Mesenchymal stem cell (in vitro differentiated cells and primary cell): ENCODE measurements at regions not wholly inside any gene's neighbourhood (a gene's known extent, or its start where the extent isn't known, plus 50 kb on each side); places are given as distances from the start of the nearest gene placed in this dataset.

Source experiments
- DNase-seq: peaks from one replicate; pipeline ENCODE4 v3.0.0-alpha.2; 2013
- H2AFZ ChIP-seq: one replicate; pipeline ENCODE4 v1.6.1; 2013; ENCODE audit warnings: low read depth, mild to moderate bottlenecking, control low read depth, inconsistent platforms, low read length, moderate library complexity
- H2AK5ac ChIP-seq: 2 replicates; pipeline ENCODE4 v1.6.1; 2013; ENCODE audit warnings: low read length, moderate library complexity, mild to moderate bottlenecking, inconsistent platforms; ENCODE audit not compliant: severe bottlenecking
- H2BK120ac ChIP-seq: one replicate; pipeline ENCODE4 v1.6.1; 2013; ENCODE audit warnings: low read depth, mild to moderate bottlenecking, inconsistent platforms, low read length, moderate library complexity
- H2BK12ac ChIP-seq, 2 experiments: one replicate each; pipeline ENCODE4 v1.6.1; 2013; ENCODE audit warnings: inconsistent platforms in 2 of 2, low read length in 2 of 2, mild to moderate bottlenecking in 2 of 2, moderate library complexity in 2 of 2, control low read depth in 1 of 2
- H2BK15ac ChIP-seq: one replicate; pipeline ENCODE4 v1.6.1; 2013; ENCODE audit warnings: mild to moderate bottlenecking, low read depth, inconsistent platforms; ENCODE audit not compliant: poor library complexity, severe bottlenecking
- H2BK5ac ChIP-seq: 2 replicates; pipeline ENCODE4 v1.6.1; 2013; ENCODE audit warnings: low read depth, mild to moderate bottlenecking, low read length, control low read depth, inconsistent platforms; ENCODE audit not compliant: poor library complexity, severe bottlenecking
- H3K14ac ChIP-seq, 2 experiments: one replicate each; pipeline ENCODE4 v1.6.1; 2013; ENCODE audit warnings: inconsistent platforms in 2 of 2, low read length in 2 of 2, control low read depth in 1 of 2, mild to moderate bottlenecking in 1 of 2, moderate library complexity in 1 of 2
- H3K18ac ChIP-seq, 2 experiments: one replicate each; pipeline ENCODE4 v1.6.1; 2013; ENCODE audit warnings: inconsistent platforms in 2 of 2, low read length in 2 of 2, control low read depth in 1 of 2, low read depth in 1 of 2, mild to moderate bottlenecking in 1 of 2
- H3K23ac ChIP-seq, 2 experiments: one replicate each; pipeline ENCODE4 v1.6.1; 2013; ENCODE audit warnings: inconsistent platforms in 2 of 2, low read length in 2 of 2, mild to moderate bottlenecking in 2 of 2, moderate library complexity in 2 of 2, control low read depth in 1 of 2
- H3K27ac ChIP-seq: 2 replicates; pipeline ENCODE4 v1.5.1; 2013; ENCODE audit warnings: mild to moderate bottlenecking, moderate library complexity, low read length, control low read depth, inconsistent platforms; ENCODE audit not compliant: poor library complexity, severe bottlenecking
- H3K27me3 ChIP-seq, 2 experiments: 2 replicates each; pipeline versions ENCODE4 v1.6.1 to v1.7.0; 2013; ENCODE audit warnings: low read length in 2 of 2, mild to moderate bottlenecking in 2 of 2, moderate library complexity in 2 of 2, control low read depth in 1 of 2, inconsistent platforms in 1 of 2; ENCODE audit not compliant: control insufficient read depth in 1 of 2, insufficient read depth in 1 of 2
- H3K36me3 ChIP-seq, 2 experiments: 2 replicates each; pipeline versions ENCODE4 v1.6.1 to v1.7.0; 2013; ENCODE audit warnings: low read length in 2 of 2, control low read depth in 1 of 2, inconsistent platforms in 1 of 2, low read depth in 1 of 2, mild to moderate bottlenecking in 1 of 2; ENCODE audit not compliant: insufficient read depth in 2 of 2, control insufficient read depth in 1 of 2
- H3K4ac ChIP-seq, 2 experiments: one replicate each; pipeline ENCODE4 v1.6.1; 2013; ENCODE audit warnings: inconsistent platforms in 2 of 2, low read length in 2 of 2, mild to moderate bottlenecking in 2 of 2, moderate library complexity in 2 of 2, control low read depth in 1 of 2, low read depth in 1 of 2
- H3K4me1 ChIP-seq: 2 replicates; pipeline ENCODE4 v1.6.1; 2013; ENCODE audit warnings: low read depth, low read length, control low read depth; ENCODE audit not compliant: control insufficient read depth, insufficient read depth
- H3K4me2 ChIP-seq: 2 replicates; pipeline ENCODE4 v1.6.1; 2013; ENCODE audit warnings: low read length, mild to moderate bottlenecking, inconsistent platforms; ENCODE audit not compliant: poor library complexity, severe bottlenecking
- H3K4me3 ChIP-seq, 2 experiments: 2 replicates each; pipeline versions ENCODE4 v1.5.1 to v1.7.0; 2013; ENCODE audit warnings: low read length in 2 of 2, mild to moderate bottlenecking in 2 of 2, control low read depth in 1 of 2, low read depth in 1 of 2; ENCODE audit not compliant: insufficient read depth in 1 of 2
- H3K79me1 ChIP-seq: replicated peaks from 2 replicates; pipeline ENCODE4 v1.6.1; 2013; ENCODE audit warnings: mild to moderate bottlenecking, control low read depth, low read length, inconsistent platforms; ENCODE audit not compliant: poor library complexity, severe bottlenecking
- H3K9ac ChIP-seq: 2 replicates; pipeline ENCODE4 v1.7.0; 2013; ENCODE audit warnings: mild to moderate bottlenecking, low read length, moderate library complexity
- H3K9me3 ChIP-seq: 2 replicates; pipeline ENCODE4 v1.7.0; 2013; ENCODE audit warnings: mild to moderate bottlenecking, low read length; ENCODE audit not compliant: control insufficient read depth
- H4K8ac ChIP-seq: one replicate; pipeline ENCODE4 v1.6.1; 2013; ENCODE audit warnings: inconsistent platforms, mild to moderate bottlenecking, low read length, moderate library complexity
- H4K91ac ChIP-seq: one replicate; pipeline ENCODE4 v1.6.1; 2013; ENCODE audit warnings: mild to moderate bottlenecking, low read length, inconsistent platforms
- WGBS: methylation state at CpG from one replicate; pipeline ENCODE4 v1.1.7; 2013; ENCODE audit warnings: mixed read lengths; 5-methylcytosine and 5-hydroxymethylcytosine counted together

DNA sequence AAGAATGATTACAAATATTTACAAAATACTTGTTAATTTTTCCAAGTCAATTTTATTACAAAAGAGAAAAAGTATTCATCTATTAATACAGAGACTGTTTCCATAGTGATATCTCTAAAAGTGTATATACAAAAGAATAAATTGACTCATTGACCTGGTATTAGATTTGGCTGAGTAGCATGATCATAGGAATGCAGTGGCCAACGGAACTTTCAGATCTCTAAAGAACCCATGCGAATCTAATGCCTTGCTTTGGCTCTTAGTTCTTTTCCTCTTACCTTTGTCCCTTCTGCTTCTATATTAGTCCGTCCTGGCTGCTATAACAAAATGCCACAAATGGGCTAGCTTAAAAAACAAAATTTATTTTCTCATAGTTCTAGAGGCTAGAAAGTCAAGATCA lies 717.8 kb downstream of the TMTC2 start:
- no peak for DNase-seq
- 72% methylated on average over 3 of the region's 3 CpGs for WGBS

DNA sequence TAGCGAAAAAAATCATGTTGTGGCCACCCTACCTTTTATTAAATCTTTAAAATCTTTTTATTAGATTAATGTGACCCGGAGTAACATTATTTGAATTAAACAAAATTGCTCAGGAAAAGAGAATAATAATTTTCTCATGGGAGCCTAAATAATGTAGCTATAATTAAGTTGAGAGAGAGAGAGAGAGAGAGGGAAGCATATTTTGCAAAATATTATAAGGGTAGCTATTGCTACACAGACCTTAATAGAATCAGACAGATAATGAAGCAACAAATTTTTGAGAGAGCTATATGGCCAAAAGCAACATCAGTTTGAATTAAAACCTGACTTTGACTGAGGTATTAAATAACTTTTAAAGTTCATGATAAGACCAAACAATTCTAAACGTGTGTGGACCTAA lies 703.5 kb downstream of the TMTC2 start:
- no peaks in the 10 kb centered on the region for H3K36me3 ChIP-seq
- no peak overlapping the region for H3K4me2 ChIP-seq
- no peak overlapping the region for H3K23ac ChIP-seq
- no peaks in the 10 kb centered on the region for H3K9me3 ChIP-seq
- no peak overlapping the region for H3K14ac ChIP-seq
- no peak overlapping the region for H2AK5ac ChIP-seq
- H3K18ac ChIP-seq, result no peak overlapping the region
- H3K9ac ChIP-seq, result no peak overlapping the region
- H2BK5ac ChIP-seq, result no peak overlapping the region
- no peaks in the 10 kb centered on the region for H3K4me1 ChIP-seq
- H3K79me1 ChIP-seq, result no peaks in the 10 kb centered on the region
- WGBS, result 67% methylated on average over 1 of the region's 3 CpGs
- H2AFZ ChIP-seq, result no peak overlapping the region
- H3K27me3 ChIP-seq, result no peaks in the 10 kb centered on the region
- H3K27ac ChIP-seq, result no peak overlapping the region
- no peak overlapping the region for H4K91ac ChIP-seq
- no peak overlapping the region for H2BK15ac ChIP-seq
- H2BK120ac ChIP-seq, result no peak overlapping the region
- H3K4ac ChIP-seq, result no peak overlapping the region
- no peak overlapping the region for H4K8ac ChIP-seq
- DNase-seq, result no peak
- H2BK12ac ChIP-seq, result no peak overlapping the region
- no peak overlapping the region for H3K4me3 ChIP-seq

More for the DNA sequence above, 717.8 kb downstream of the TMTC2 start:
- no peak overlapping the region for H2BK12ac ChIP-seq
- no peak overlapping the region for H4K91ac ChIP-seq
- no peak overlapping the region for H4K8ac ChIP-seq
- H3K4ac ChIP-seq, result no peak overlapping the region
- no peaks in the 10 kb centered on the region for H3K36me3 ChIP-seq
- no peak overlapping the region for H2AK5ac ChIP-seq
- no peaks in the 10 kb centered on the region for H3K4me1 ChIP-seq
- no peak overlapping the region for H3K27ac ChIP-seq
- no peak overlapping the region for H2BK120ac ChIP-seq
- no peak overlapping the region for H3K4me2 ChIP-seq
- no peak overlapping the region for H3K18ac ChIP-seq
- H3K27me3 ChIP-seq, result no peaks in the 10 kb centered on the region
- H3K4me3 ChIP-seq, result no peak overlapping the region
- H3K23ac ChIP-seq, result no peak overlapping the region
- peaks cover 37% of the 10 kb centered on the region for H3K9me3 ChIP-seq
- H2BK5ac ChIP-seq, result no peak overlapping the region
- H2BK15ac ChIP-seq, result no peak overlapping the region
- H3K9ac ChIP-seq, result no peak overlapping the region
- no peaks in the 10 kb centered on the region for H3K79me1 ChIP-seq
- no peak overlapping the region for H2AFZ ChIP-seq
- H3K14ac ChIP-seq, result no peak overlapping the region

GRCh38 chr12:83389237-83389996 lies 702.7 kb downstream of the TMTC2 start:
- H2AFZ ChIP-seq, result no peak overlapping the region
- WGBS, result 35% methylated on average over 15 of the region's 16 CpGs
- H2BK12ac ChIP-seq, result no peak overlapping the region
- H2BK15ac ChIP-seq, result no peak overlapping the region
- no peak overlapping the region for H2BK5ac ChIP-seq
- no peak overlapping the region for H2AK5ac ChIP-seq
- DNase-seq, result no peak
- H3K9ac ChIP-seq, result no peak overlapping the region
- H3K23ac ChIP-seq, result no peak overlapping the region
- no peaks in the 10 kb centered on the region for H3K9me3 ChIP-seq
- no peak overlapping the region for H2BK120ac ChIP-seq
- no peaks in the 10 kb centered on the region for H3K27me3 ChIP-seq
- no peak overlapping the region for H3K4ac ChIP-seq
- no peak overlapping the region for H3K4me3 ChIP-seq
- H3K36me3 ChIP-seq, result no peaks in the 10 kb centered on the region
- no peak overlapping the region for H3K4me2 ChIP-seq
- H3K27ac ChIP-seq, result no peak overlapping the region
- no peaks in the 10 kb centered on the region for H3K79me1 ChIP-seq
- no peaks in the 10 kb centered on the region for H3K4me1 ChIP-seq
- no peak overlapping the region for H3K14ac ChIP-seq
- H3K18ac ChIP-seq, result no peak overlapping the region
- no peak overlapping the region for H4K91ac ChIP-seq
- H4K8ac ChIP-seq, result no peak overlapping the region

DNA sequence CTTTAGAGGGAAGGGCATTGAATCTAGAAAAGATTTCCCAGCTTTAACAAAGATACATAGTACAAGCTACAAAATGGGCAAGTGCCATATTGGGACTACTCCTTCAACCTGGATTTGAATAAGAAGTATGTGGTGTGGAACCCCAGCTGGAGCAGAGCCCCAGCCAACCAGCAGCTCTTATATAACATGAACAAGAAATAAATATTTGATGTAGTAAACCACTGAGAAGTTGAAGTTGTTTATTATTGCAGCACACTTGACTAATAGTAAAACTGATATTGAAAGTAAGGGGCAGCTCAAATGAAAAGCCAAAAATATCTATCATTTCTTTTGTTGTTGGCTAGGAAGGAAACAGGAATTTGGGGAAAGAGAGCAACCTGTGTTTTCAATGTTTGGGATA lies 701.8 kb downstream of the TMTC2 start:
- H3K79me1 ChIP-seq, result no peaks in the 10 kb centered on the region

More for the DNA sequence above, 701.8 kb downstream of the TMTC2 start:
- H2BK5ac ChIP-seq, result no peak overlapping the region
- no peak overlapping the region for H3K4me2 ChIP-seq
- no peak overlapping the region for H2AFZ ChIP-seq
- H3K9me3 ChIP-seq, result no peaks in the 10 kb centered on the region
- H3K18ac ChIP-seq, result no peak overlapping the region
- no peak overlapping the region for H3K4ac ChIP-seq
- H3K14ac ChIP-seq, result no peak overlapping the region
- no peak overlapping the region for H3K9ac ChIP-seq
- H3K4me1 ChIP-seq, result no peaks in the 10 kb centered on the region
- H3K23ac ChIP-seq, result no peak overlapping the region
- H4K91ac ChIP-seq, result no peak overlapping the region
- no peak overlapping the region for H2BK15ac ChIP-seq
- H3K4me3 ChIP-seq, result no peak overlapping the region
- H2AK5ac ChIP-seq, result no peak overlapping the region
- no peak overlapping the region for H4K8ac ChIP-seq
- no peak overlapping the region for H2BK12ac ChIP-seq
- no peaks in the 10 kb centered on the region for H3K36me3 ChIP-seq
- no peak overlapping the region for H2BK120ac ChIP-seq
- H3K27ac ChIP-seq, result no peak overlapping the region
- DNase-seq, result no peak
- H3K27me3 ChIP-seq, result no peaks in the 10 kb centered on the region
